ENCODE measurements at regions not wholly inside any gene's neighbourhood (a gene's known extent, or its start where the extent isn't known, plus 50 kb on each side); places are given as distances from the start of the nearest gene placed in this dataset.

- SMC1A ChIA-PET (ENCODE audit: uncharacterized antibody, unreplicated experiment): no interaction called here
- H3K27me3 ChIP-seq (replicated peaks in 1 of 2; ENCODE audit: control insufficient read depth in 2 of 2, insufficient read depth in 2 of 2, low read length in 1 of 2): no peaks in the 10 kb centered on the region
- no peak overlapping the region for H3K4me3 ChIP-seq
- WGBS (ENCODE audit: insufficient coverage, insufficient replicate concordance, low lambda C conversion rate, missing lambda C conversion rate): 83% methylated on average over 1 of the region's 1 CpG
- H3K9ac ChIP-seq (ENCODE audit: control insufficient read depth, insufficient read depth, low read length): no peak overlapping the region
- H3K4me2 ChIP-seq (ENCODE audit: control insufficient read depth, insufficient read depth): no peak overlapping the region
- ATAC-seq (no peak), DNase-seq (ENCODE audit: low read depth, low spot score) (no peak), FAIRE-seq (no peak)
- H3K4me1 ChIP-seq (ENCODE audit: control insufficient read depth, insufficient read depth, low read length): no peaks in the 10 kb centered on the region
- no peak overlapping the region for H2AFZ ChIP-seq (ENCODE audit: control insufficient read depth, low read depth, low read length)
- CTCF ChIA-PET: no interaction called here
- no TSS peak for BruUV-seq (replicated peaks)
- H3K36me3 ChIP-seq (ENCODE audit: control insufficient read depth in 2 of 2, insufficient read depth in 2 of 2, low read length in 1 of 2): no peaks in the 10 kb centered on the region
- no peaks in the 10 kb centered on the region for H4K20me1 ChIP-seq (ENCODE audit: control insufficient read depth, insufficient read depth)
- no peaks in the 10 kb centered on the region for H3K9me3 ChIP-seq (replicated peaks; ENCODE audit: control insufficient read depth, insufficient read depth, low read length)
- no peaks in the 10 kb centered on the region for H3K79me2 ChIP-seq (ENCODE audit: control insufficient read depth, insufficient read depth, low read length)
- no peak overlapping the region for H3K27ac ChIP-seq (ENCODE audit: control insufficient read depth, insufficient read depth)
- RAD21 ChIA-PET (ENCODE audit: unreplicated experiment): no interaction called here
- in situ Hi-C loops (cut with MboI): no loop called here
- POLR2A ChIA-PET: no interaction called here
- intact Hi-C loops (cut with micrococcal nuclease; ENCODE audit: unreplicated experiment): loop anchor here (10.0 kb wide), 1 partner anchor 729 kb away; no protein-coding TSS in a partner anchor
- TF ChIP-seq ELK1 (IDR thresholded peaks at IDR 0.05; ENCODE audit: low read depth, low read length) (no peak), SREBF2 (IDR thresholded peaks at IDR 0.05; ENCODE audit: low read length) (no peak), HDAC2 (IDR thresholded peaks at IDR 0.05) (no peak), E2F8 (IDR thresholded peaks at IDR 0.05; ENCODE audit: low read depth, partially characterized antibody) (no peak), PAX8 (IDR thresholded peaks at IDR 0.05) (no peak), NR2C2 (IDR thresholded peaks at IDR 0.05; ENCODE audit: borderline replicate concordance, control insufficient read depth, insufficient read length, low read depth) (no peak), DPF2 (IDR thresholded peaks at IDR 0.05) (no peak), IKZF2 (IDR thresholded peaks at IDR 0.05) (no peak), SPI1 (IDR thresholded peaks at IDR 0.05; ENCODE audit: borderline replicate concordance, insufficient read depth, low read depth, low read length) (no peak), ZBTB33 (IDR thresholded peaks at IDR 0.05) (no peak), JUND (IDR thresholded peaks at IDR 0.05; ENCODE audit: low read depth, low read length) (no peak), NKRF (conservative IDR thresholded peaks at IDR 0.05) (no peak), MLLT1 (IDR thresholded peaks at IDR 0.05) (no peak), CREM (IDR thresholded peaks at IDR 0.05; ENCODE audit: low read depth) (no peak), E2F4 (IDR thresholded peaks at IDR 0.05; ENCODE audit: low read depth, low read length) (no peak), CBFB (IDR thresholded peaks at IDR 0.05; ENCODE audit: low read depth) (no peak)
These were observed 534.6 kb downstream of the LMO4 start for GRCh38 chr1:87863317-87863716.

All from GM12878 (cell line).